Left ventricle myocardium inferior (tissue), 1 donor: ENCODE measurements at regions not wholly inside any gene's neighbourhood (a gene's known extent, or its start where the extent isn't known, plus 50 kb on each side); places are given as distances from the start of the nearest gene placed in this dataset.

Source experiments
- DNase-seq: peaks from one replicate; pipeline ENCODE4 v3.0.0-alpha.2; 2020
- H3K27ac ChIP-seq: fragments of 200-600 bp; replicated peaks from 2 replicates; pipeline ENCODE4 v1.8.0; 2021
- H3K27me3 ChIP-seq: fragments of 200-600 bp; 2 replicates; pipeline ENCODE4 v1.8.0; 2021; ENCODE audit warnings: low read depth
- H3K36me3 ChIP-seq: fragments of 200-600 bp; 2 replicates; pipeline ENCODE4 v1.8.0; 2021
- H3K4me1 ChIP-seq: fragments of 200-600 bp; 2 replicates; pipeline ENCODE4 v1.8.0; 2021
- H3K4me3 ChIP-seq: fragments of 200-600 bp; 2 replicates; pipeline ENCODE4 v1.8.0; 2021; ENCODE audit warnings: mild to moderate bottlenecking, moderate library complexity
- H3K9me3 ChIP-seq: fragments of 200-600 bp; replicated peaks from 2 replicates; pipeline ENCODE4 v1.8.0; 2021
- CTCF ChIP-seq: fragments of 200-600 bp; IDR thresholded peaks from 2 replicates; pipeline ENCODE4 v1.8.0; 2021; ENCODE audit warnings: antibody characterized with exemption, mild to moderate bottlenecking, borderline replicate concordance
- intact Hi-C: fragments of 100-400 bp; cut with micrococcal nuclease; formaldehyde crosslinking; loops from one replicate; pipeline ENCODE4 v1.11.0; 2022
- donor health status: DM: no; HTN: yes; CAD: no; lungs with severe emphysema.

GRCh38 chr5:93322974-93323860 lies 257.8 kb downstream of the NR2F1-AS1 start:
- Histone ChIP-seq H3K27me3 (no peaks in the 10 kb centered on the region), H3K4me3 (no peak overlapping the region), H3K9me3 (no peaks in the 10 kb centered on the region), H3K27ac (no peak overlapping the region), H3K36me3 (no peaks in the 10 kb centered on the region), H3K4me1 (no peaks in the 10 kb centered on the region)
- intact Hi-C loops: no loop called here
- DNase-seq: no peak
- TF ChIP-seq CTCF: no peak

GRCh38 chr5:93320920-93321445 lies 260.0 kb downstream of the NR2F1-AS1 start:
- no peaks in the 10 kb centered on the region for H3K4me1 ChIP-seq
- H3K27ac ChIP-seq: no peak overlapping the region
- no peak for DNase-seq
- H3K4me3 ChIP-seq: no peak overlapping the region
- intact Hi-C loops: no loop called here
- H3K9me3 ChIP-seq: no peaks in the 10 kb centered on the region
- no peaks in the 10 kb centered on the region for H3K36me3 ChIP-seq
- H3K27me3 ChIP-seq: no peaks in the 10 kb centered on the region
- TF ChIP-seq CTCF: no peak

GRCh38 chr5:93313672-93314071 lies 267.3 kb downstream of the NR2F1-AS1 start:
- no peak overlapping the region for H3K27ac ChIP-seq
- intact Hi-C loops: no loop called here
- no peak for DNase-seq
- no peak for TF ChIP-seq CTCF
- no peaks in the 10 kb centered on the region for H3K27me3 ChIP-seq
- H3K4me1 ChIP-seq: peaks cover 15% of the 10 kb centered on the region
- H3K9me3 ChIP-seq: peaks cover 25% of the 10 kb centered on the region
- H3K36me3 ChIP-seq: no peaks in the 10 kb centered on the region
- H3K4me3 ChIP-seq: no peak overlapping the region

- intact Hi-C loops: no loop called here
- Histone ChIP-seq H3K9me3 (peaks cover 25% of the 10 kb centered on the region), H3K36me3 (no peaks in the 10 kb centered on the region), H3K27ac (no peak overlapping the region), H3K27me3 (no peaks in the 10 kb centered on the region), H3K4me1 (peaks cover 15% of the 10 kb centered on the region), H3K4me3 (no peak overlapping the region)
- no peak for TF ChIP-seq CTCF
- no peak for DNase-seq
These were observed 269.1 kb downstream of the NR2F1-AS1 start for GRCh38 chr5:93311881-93312280.

GRCh38 chr5:93307557-93307956 lies 273.5 kb downstream of the NR2F1-AS1 start:
- intact Hi-C loops: no loop called here
- no peak for DNase-seq
- Histone ChIP-seq H3K27ac (no peak overlapping the region), H3K4me1 (peaks cover 27% of the 10 kb centered on the region), H3K9me3 (no peaks in the 10 kb centered on the region), H3K4me3 (no peak overlapping the region), H3K36me3 (no peaks in the 10 kb centered on the region), H3K27me3 (no peaks in the 10 kb centered on the region)
- TF ChIP-seq CTCF: no peak
